GM12864 (cell line): ENCODE measurements at regions not wholly inside any gene's neighbourhood (a gene's known extent, or its start where the extent isn't known, plus 50 kb on each side); places are given as distances from the start of the nearest gene placed in this dataset.

Source experiments
- DNase-seq: peaks from one replicate; pipeline ENCODE4 v3.0.0-alpha.2; 2011; ENCODE audit warnings: low read depth
- H3K4me3 ChIP-seq: 2 replicates; pipeline ENCODE4 v1.5.1; 2011; ENCODE audit warnings: mild to moderate bottlenecking, low read depth, low read length, control low read depth
- CTCF ChIP-seq: IDR thresholded peaks from 2 replicates; pipeline ENCODE4 v1.5.1; 2011; ENCODE audit warnings: low read depth, mild to moderate bottlenecking, moderate library complexity, low read length, control low read depth, inconsistent platforms; ENCODE audit errors: missing control alignments

- no peak overlapping the region for H3K4me3 ChIP-seq
- no peak for TF ChIP-seq CTCF
- DNase-seq = no peak
These were observed 2419.4 kb downstream of the PCDH9 start for GRCh38 chr13:64810750-64811149.

GRCh38 chr13:64808704-64809103 is 2421.4 kb downstream of the PCDH9 start:
- no peak overlapping the region for H3K4me3 ChIP-seq
- TF ChIP-seq CTCF = no peak
- no peak for DNase-seq

GRCh38 chr13:64801768-64802167 is 2428.4 kb downstream of the PCDH9 start:
- no peak overlapping the region for H3K4me3 ChIP-seq
- no peak for DNase-seq
- TF ChIP-seq CTCF = no peak

GRCh38 chr13:64798422-64798821 is 2431.7 kb downstream of the PCDH9 start:
- no peak overlapping the region for H3K4me3 ChIP-seq
- DNase-seq = no peak
- TF ChIP-seq CTCF = no peak

GRCh38 chr13:64793592-64793991 is 2436.5 kb downstream of the PCDH9 start:
- no peak overlapping the region for H3K4me3 ChIP-seq
- no peak for DNase-seq
- TF ChIP-seq CTCF = no peak

GRCh38 chr13:64793131-64793530 is 2437.0 kb downstream of the PCDH9 start:
- DNase-seq = no peak
- TF ChIP-seq CTCF = no peak

GRCh38 chr13:64791373-64791772 is 2438.8 kb downstream of the PCDH9 start:
- no peak overlapping the region for H3K4me3 ChIP-seq
- no peak for DNase-seq
- TF ChIP-seq CTCF = no peak

More at GRCh38 chr13:64793131-64793530, 2437.0 kb downstream of the PCDH9 start:
- no peak overlapping the region for H3K4me3 ChIP-seq
